GM19467 (cell line): ENCODE measurements at regions not wholly inside any gene's neighbourhood (a gene's known extent, or its start where the extent isn't known, plus 50 kb on each side); places are given as distances from the start of the nearest gene placed in this dataset.
A peak's percentile ranks its signal among the peaks of the same experiment; 100 is the strongest.
"Not testable (repeated sequence)": the region's sequence is repeated elsewhere in the genome, so short reads cannot be mapped to it uniquely, and the experiment has no call there.

Source experiments
- ATAC-seq: cut with Tn5 transposase; IDR thresholded peaks from one replicate; pipeline ENCODE4 v1.9.1; 2021; ENCODE audit warnings: mild to moderate bottlenecking, moderate library complexity; ENCODE audit not compliant: unreplicated experiment

DNA sequence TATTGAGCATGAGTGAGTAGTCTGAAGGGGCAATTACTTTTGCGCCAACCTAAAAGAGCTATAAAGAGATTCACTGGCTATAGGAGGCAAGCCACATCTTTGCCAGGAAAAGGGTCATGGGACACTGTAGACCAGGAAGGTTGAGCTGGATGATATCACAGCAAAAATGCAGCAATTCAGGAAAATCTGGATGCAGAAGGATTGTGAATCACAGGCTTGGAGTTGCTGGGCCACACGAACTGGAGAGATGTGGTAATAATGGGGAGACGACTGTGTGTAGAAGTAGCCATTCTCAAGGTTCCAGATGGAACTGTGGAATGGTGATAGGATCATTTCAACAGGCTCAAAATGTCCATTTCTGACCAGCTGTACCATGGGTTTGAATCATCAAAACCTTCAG lies 151.4 kb upstream of the DAAM1 start:
- ATAC-seq: no peak

DNA sequence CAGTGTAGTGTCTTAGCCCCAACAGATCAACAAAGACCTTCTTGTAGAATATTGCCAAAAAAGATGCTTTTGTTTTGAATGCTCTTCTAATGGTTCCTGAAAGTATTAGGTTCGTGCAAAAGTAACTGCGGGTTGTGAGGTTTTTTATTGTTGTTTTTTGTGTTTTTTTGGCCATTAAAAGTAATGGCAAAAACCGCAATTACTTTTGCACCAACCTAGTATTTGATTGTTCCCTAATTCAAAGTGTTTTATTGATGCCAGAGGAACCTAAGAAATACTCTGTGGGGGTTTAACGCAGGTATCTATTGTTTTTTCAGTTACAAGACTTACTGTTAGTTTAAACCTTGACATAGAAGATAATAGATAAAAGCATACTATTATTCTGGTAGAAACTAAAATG lies 150.8 kb upstream of the DAAM1 start:
- ATAC-seq: no peak

DNA sequence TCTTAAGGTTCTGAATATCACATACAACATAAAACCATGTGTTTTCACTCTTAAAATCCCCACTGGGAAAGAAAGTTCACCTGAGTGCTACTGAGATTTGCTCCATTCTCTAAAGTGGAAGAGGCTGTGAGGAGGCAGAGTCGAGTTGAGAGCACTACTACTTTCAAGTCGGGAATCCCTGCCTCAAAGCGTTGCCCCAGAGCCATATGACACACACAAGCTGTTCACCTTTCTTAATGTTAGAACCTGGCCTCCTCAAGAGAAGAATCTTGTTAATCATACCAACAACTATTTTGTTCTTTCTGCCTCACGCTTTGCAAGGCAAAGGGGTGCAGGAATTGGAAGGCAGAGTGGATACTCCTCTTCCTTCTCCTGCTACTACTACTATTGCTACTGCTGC lies 149.7 kb upstream of the DAAM1 start:
- ATAC-seq: no peak

DNA sequence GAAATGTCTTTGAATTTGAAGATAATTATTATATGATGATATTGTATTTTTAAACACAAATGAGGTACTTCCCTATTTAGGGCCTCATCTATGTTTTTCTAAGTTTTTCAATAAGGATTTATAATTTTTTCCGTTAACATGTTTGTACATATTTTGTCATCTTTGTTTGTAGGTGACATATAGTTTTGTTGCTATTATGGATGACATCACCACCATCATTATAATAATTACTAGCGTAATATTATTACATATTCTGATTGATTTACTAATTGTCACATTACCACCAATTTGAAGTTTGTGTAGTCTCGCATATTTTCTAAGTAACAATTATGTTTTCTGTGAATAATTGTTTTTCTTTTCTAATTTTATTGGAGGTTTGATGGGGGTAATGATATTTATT lies 147.2 kb upstream of the DAAM1 start:
- no peak for ATAC-seq

GRCh38 chr14:59044707-59045106 lies 143.8 kb upstream of the DAAM1 start:
- no peak for ATAC-seq

DNA sequence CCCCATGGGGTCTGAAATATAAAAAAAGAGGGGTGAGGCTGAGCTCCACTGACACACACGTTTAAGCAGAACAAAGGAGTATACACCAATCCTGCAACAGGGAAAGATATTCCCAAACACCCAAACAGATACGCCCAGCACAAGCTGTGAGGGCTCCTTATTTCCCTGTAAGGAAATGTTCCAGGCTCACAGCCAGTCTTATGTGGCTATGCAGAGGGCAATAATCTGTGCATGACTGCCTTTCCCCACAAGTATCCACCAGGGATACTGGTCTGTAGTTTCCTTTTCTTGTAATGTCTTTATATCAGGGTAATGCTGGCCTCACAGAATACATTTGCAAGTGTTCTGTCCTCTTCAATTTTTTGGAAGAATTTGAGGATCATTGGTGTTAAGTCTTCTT lies 141.7 kb upstream of the DAAM1 start:
- ATAC-seq: no peak

DNA sequence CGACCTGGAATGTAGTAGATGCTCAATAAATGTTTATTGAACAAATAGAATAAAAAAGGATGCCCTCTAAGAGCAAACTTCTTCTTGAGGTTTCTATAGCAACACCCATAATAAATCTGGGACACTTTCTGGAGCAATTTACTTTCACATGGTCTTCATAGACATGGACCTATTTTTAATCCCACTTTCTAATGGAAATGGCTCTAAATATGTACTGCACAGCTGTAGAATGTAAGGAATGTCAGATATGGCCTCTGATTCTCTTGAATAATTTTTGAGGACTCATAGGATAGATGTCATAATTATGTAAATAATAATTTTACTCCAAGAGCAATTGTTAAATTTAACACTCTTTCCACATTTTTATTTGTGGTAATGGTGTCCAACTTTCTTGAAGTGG lies 133.5 kb upstream of the DAAM1 start:
- no peak for ATAC-seq

DNA sequence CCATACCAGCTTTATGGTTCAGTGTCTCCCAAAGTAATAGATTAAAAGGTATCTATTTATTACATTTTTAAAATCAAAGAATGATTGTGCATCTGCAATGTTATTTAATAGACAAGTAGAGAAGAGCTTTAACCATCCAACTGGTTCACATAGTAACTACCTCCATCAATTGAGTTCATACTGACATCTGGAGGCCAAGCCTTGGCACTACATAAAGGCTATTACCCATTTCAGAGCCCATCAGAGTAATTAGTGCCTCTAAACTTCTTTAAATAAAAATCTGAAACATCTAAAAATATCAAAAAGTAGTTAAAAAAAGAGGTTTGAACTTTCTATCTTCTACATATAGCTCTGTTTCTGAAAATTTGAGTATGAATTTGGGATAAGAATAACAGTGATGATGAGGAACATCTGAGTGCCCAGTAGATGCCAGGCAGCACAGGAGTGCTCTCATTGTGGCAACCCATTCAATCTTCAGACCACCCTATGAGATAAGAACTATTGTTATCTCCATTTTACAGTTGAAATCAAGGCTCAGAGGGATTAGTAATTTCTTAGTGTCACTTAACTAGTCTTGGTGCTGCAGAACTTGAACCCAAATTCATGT lies 132.9 kb upstream of the DAAM1 start:
- peak; percentile 84 for ATAC-seq

- ATAC-seq: no peak
These were observed 130.9 kb upstream of the DAAM1 start for GRCh38 chr14:59057551-59057950.

GRCh38 chr14:59058776-59059175 lies 129.7 kb upstream of the DAAM1 start:
- ATAC-seq: not testable (repeated sequence)

DNA sequence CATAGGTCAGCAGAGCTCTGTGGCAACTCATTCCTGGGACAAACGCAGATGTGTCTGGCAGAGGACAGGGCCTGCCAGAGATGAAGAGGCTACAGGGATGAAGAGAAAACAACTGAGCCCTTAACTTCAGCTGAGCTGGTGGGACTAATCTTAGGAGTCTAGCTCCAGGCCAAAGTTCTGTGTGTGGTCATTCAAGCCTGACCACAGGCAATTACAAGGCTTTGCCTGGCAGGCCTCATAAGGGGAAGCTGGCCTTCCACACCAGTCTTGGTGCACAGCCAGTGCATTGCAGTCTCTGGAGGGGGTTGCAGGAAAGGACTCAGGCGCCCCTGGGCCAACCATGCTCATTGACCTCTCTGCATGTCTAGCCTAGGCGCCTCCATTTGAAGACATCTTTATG lies 127.6 kb upstream of the DAAM1 start:
- ATAC-seq: no peak

- no peak for ATAC-seq
These were observed 127.2 kb upstream of the DAAM1 start for GRCh38 chr14:59061292-59061691.

- ATAC-seq: no peak
These were observed 125.2 kb upstream of the DAAM1 start for GRCh38 chr14:59063259-59063658.

GRCh38 chr14:59067127-59067894 lies 121.2 kb upstream of the DAAM1 start:
- ATAC-seq: no peak

- ATAC-seq: no peak
These were observed 119.2 kb upstream of the DAAM1 start for GRCh38 chr14:59069163-59069854.

- ATAC-seq: no peak
These were observed 113.0 kb upstream of the DAAM1 start for GRCh38 chr14:59075506-59075905.

DNA sequence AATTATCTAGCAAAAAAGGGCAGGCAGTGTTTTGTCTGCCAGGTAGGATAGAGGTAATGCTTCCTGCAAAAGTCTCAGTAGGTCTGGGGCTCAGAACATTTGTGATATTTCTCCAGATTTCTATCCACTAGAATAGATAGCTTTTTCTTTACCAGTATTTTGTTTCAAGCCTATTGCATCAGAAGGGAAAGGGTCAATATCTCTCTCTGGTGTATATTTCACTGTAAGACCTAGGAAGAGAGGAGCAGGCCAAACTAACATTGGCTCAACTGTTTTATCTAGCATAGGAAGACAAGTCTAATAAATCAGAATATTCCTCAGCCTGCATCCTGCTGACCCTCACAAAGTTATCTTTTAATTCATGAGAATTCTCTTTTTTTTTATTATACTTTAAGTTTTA lies 106.7 kb upstream of the DAAM1 start:
- ATAC-seq: no peak

DNA sequence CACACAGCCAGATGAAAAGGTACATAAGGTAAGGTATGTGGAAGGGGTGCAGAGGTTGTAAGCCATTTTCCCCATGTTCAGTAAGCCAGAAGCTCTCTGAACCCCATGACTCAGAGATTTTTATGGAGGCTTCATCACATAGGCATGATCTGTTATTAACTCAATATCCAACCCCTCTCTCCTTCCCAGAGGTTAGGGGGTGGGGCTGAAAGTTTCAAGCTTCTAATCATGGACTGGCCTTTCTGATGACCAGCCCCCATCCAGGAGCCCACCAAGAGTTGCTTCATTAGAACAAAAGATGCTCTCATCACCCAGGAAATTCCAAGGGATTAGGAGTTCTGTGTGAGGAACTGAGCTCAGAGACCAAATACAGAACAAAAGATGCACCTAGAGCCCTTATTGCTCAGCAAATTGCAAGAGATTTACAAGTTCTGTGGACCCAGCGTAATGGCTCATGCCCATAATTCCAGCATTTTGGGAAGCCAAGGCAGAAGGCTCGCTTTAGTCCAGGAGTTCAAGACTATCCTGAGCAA lies 103.2 kb upstream of the DAAM1 start:
- no peak for ATAC-seq

DNA sequence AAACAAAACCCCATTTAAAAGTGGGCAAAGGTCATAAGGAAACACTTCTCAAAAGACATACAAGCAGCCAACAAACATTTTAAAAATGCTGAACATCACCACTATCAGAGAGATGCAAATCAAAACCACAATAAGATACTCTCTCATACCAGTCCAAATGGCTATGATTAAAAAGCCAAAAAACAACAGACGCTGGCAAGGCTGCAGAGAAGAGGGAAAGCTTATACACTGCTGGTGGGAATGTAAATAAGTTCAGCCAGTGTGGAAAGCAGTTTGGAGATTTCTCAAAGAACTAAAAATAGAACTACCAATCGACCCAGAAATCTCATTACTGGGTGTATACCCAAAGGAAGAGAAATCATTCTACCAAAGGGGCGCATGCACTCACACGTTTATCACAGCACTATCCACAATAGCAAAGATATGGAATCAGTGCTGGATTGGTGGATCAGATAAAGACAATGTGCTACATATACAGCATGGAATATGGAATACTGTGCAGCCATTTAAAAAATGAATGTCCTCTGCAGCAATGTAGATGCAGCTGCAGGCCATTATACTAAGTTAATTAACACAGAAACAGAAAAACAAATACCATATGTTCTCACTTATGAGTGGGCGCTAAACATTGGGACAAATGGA lies 102.1 kb upstream of the DAAM1 start:
- no peak for ATAC-seq

DNA sequence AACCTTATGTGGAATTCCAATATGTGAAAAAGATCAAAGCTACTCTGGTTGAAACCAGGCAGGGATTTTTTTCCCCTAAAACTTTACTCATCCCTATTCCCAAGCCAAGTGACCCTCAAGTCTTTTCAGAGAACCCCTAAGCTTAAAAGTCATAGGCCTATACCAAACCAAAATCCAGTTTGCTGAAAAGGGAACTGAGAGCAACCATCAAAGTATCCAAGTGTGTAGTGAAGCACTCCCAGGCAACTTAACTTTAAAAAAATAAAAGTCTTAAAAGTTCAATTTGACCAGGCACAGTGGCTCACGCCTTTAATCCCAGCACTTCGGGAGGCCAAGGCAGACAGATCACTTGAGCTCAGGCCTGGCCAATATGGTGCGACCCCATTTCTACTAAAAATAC lies 101.2 kb upstream of the DAAM1 start:
- no peak for ATAC-seq

DNA sequence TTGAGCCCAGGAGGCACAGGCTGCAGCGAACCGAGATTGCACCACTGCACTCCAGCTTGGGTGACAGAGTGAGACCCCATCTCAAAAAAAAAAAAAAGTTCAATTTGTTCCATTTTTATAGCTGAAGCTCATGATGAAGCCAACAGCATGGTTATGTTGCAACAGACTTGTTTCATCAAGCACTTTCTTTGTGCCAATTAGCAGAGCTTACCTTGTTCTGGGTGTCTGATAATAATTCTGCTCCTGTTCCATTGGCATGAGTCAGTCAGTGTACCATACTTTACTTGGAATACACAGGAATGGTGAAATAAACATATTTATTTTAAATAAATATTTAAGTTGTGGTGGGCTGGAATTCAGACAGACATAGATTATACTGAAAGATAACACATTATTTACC lies 100.8 kb upstream of the DAAM1 start:
- ATAC-seq: no peak
